ENCODE measurements at regions not wholly inside any gene's neighbourhood (a gene's known extent, or its start where the extent isn't known, plus 50 kb on each side); places are given as distances from the start of the nearest gene placed in this dataset.

DNA sequence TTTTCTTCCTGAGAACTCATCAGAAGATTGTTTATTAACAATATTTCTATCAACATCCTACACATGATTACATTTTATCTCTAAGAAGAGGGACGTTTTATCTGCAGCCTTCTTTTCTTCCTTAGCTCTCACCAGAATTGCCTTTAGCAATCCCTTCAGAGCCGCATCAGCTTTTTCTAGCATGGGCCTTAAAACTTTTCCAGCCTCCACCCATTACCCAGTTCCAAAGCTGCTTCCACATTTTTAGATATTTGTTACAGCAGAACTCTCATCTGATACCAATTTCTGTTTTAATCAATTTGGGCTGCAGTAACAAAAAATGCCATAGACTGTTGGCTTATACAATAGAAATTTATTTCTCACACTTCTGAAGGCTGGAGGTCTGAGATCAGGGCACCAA is 281.5 kb downstream of the THBS2 start:
- TF ChIP-seq, protein P1, sequence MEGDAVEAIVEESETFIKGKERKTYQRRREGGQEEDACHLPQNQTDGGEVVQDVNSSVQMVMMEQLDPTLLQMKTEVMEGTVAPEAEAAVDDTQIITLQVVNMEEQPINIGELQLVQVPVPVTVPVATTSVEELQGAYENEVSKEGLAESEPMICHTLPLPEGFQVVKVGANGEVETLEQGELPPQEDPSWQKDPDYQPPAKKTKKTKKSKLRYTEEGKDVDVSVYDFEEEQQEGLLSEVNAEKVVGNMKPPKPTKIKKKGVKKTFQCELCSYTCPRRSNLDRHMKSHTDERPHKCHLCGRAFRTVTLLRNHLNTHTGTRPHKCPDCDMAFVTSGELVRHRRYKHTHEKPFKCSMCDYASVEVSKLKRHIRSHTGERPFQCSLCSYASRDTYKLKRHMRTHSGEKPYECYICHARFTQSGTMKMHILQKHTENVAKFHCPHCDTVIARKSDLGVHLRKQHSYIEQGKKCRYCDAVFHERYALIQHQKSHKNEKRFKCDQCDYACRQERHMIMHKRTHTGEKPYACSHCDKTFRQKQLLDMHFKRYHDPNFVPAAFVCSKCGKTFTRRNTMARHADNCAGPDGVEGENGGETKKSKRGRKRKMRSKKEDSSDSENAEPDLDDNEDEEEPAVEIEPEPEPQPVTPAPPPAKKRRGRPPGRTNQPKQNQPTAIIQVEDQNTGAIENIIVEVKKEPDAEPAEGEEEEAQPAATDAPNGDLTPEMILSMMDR (IDR thresholded peaks at IDR 0.05), result no peak
- TF ChIP-seq POLR2A (IDR thresholded peaks at IDR 0.05), result no peak
